ENCODE measurements at regions not wholly inside any gene's neighbourhood (a gene's known extent, or its start where the extent isn't known, plus 50 kb on each side); places are given as distances from the start of the nearest gene placed in this dataset.

GRCh38 chr14:65936342-65936975 lies 523.9 kb downstream of the FUT8 start:
- no peak for DNase-seq

GRCh38 chr14:65937079-65937959 lies 524.8 kb downstream of the FUT8 start:
- no peak for DNase-seq

DNA sequence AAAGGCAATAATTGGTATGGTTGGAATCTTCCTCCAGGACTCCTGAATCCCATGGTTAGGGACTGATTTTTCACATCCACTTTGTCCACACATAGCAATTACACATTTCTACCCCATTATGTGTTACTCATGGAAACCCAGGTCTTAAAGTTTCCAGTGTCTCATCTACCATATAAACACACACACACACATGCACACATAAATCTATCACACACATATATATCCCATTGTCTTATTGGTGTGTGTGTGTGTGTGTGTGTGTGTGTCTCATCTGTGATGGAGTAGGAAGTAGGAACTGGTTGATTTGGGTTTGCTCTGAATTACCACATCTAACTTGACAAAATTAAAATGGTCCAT lies 525.4 kb downstream of the FUT8 start:
- DNase-seq, result no peak

DNA sequence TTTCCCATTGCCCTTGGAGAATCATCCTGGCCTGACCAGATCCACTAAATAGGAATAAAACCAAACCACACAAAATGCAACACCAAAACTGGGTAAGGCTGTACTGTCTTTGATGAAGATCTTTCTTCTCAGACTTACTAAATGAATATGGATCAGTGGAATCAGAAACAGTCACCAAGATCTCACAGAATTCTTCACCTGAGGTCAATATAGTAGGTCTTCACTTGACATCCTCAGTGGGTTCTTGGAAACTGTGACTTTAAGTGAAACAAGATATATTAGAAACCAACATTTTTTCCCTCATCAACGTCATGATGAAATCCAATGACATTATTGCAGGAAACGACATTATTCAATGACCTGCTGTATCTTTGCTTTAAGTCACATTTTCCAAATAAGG lies 526.2 kb downstream of the FUT8 start:
- DNase-seq, result no peak

GRCh38 chr14:65939184-65939583 lies 526.7 kb downstream of the FUT8 start:
- no peak for DNase-seq

GRCh38 chr14:65940056-65940735 lies 527.7 kb downstream of the FUT8 start:
- DNase-seq, result no peak

- DNase-seq, result no peak
Observed at GRCh38 chr14:65941091-65941490, 528.6 kb downstream of the FUT8 start.

DNA sequence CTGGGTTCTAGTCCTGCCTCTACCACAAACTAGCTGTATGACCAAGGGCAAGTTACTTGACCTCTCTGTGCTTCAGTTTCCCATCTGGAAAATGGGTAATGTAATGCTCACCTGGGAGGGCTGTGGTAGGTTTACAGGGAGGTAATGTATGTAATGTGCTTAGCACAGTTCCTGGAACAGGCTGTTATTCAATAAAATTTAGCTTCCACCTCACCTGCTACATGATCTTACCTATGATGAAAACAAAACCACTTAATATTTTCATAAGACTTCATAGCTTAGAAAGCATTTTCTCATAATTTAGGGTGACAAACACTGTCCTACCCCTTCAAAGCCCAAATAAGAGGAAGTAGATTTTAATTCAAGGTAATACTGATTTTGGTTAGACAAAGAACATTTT lies 530.6 kb downstream of the FUT8 start:
- DNase-seq, result no peak

GRCh38 chr14:65943916-65944410 lies 531.4 kb downstream of the FUT8 start:
- no peak for DNase-seq

DNA sequence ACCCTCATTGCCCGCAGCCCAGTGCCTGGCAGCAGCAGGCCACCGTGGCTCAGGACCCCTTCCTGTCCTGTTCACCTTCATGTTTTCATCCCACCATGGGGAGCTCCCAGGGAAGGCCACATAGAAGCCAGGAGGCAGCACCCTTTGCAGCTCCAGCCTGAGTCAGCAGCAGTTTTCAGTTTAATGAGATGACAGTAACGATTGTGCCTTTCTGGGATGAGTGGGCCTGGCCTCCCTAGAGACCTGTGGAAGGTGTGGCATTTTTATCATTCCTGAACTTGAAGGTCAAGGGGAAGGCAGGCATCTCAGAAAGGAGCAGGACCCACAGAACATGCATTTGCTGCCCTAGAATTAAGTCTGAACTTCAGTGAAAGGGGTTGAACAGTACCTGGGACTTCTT lies 532.8 kb downstream of the FUT8 start:
- DNase-seq, result no peak

GRCh38 chr14:65946494-65946893 lies 534.0 kb downstream of the FUT8 start:
- DNase-seq, result no peak

DNA sequence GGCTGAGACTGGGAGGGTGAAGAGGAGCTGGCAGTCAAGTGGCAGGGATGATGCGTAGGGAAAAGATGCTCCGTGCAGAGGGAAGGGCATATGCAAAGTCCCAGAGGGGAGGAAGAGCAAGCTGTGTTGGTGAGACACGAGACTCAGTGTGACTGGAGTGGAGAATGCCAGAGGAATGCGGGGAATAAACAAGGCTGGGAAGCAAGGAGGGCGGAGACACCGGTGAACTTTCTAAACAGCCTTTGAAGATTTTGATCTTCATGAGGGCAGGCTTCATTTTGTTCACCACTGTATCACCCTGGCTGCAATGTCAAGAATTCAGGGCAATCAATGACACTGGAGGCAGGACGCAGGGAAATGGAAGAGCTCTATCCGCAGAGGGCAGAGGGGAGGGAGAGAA lies 535.8 kb downstream of the FUT8 start:
- DNase-seq, result no peak

- DNase-seq, result no peak
Observed at GRCh38 chr14:65949711-65950516, 536.3 kb upstream of the CCDC196 start.

GRCh38 chr14:65954942-65955341 lies 531.2 kb upstream of the CCDC196 start:
- no peak for DNase-seq

- DNase-seq, result no peak
Observed at GRCh38 chr14:65957631-65958205, 528.5 kb upstream of the CCDC196 start.

DNA sequence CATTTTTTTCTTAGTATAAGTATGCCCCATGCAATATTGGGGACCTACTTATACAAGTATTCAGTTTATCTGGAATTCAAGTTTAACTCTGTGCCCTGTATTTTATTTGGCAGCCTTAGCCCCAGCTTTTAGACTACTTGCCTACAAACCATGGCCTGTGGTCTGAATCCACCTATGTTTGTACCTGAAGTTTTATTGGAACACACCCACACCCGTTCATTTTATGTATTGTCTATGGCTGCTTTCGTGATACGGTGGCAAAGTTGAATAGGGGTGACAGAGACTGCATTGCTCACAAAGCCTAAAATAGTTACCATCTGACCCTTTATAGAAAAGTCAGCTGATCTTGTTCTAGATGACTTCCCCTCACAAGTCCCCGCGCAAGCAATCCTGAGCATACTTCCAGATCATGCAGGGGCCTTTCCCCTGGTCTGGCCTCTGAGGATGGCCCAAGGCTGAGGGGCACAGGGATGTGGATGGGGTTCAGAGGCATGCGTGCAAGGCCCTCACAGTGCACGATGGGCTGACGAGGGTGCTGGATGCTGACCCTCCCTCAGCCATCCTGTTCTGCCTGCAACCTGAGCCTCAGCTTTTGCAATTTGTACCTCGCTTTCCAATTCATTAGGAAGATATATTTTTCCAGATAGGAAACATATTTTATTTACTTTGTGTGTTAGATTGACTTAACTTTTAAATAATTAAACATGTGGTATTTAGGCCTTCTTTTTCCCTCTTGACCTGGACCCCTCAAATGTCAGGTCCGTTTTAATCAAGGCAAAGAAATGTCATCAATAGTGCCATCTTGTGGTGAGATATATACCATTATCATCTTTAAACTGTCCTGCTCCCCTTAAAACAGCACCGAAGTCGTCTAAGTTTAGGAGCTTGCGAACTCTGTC lies 527.3 kb upstream of the CCDC196 start:
- DNase-seq, result no peak

GRCh38 chr14:65959563-65960024 lies 526.6 kb upstream of the CCDC196 start:
- no peak for DNase-seq

DNA sequence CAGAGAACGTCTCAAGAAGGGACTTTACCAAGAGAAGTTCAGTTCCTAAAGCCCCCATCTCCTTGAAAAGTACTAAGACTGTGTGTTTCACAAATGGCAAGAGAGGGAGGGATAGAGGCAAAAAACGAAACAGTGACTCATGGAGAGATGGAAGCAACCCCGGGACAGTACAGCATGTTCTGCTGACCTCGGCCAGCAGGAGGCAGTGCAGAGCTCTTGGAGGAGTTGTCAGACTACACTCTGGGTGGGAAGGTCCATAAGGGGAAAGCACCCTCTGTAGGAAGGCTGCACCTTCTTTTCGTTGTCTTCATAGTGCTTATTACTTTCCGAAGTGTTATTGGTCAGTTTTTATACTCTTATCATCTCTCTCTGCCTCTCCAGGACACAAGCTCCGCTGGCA lies 525.2 kb upstream of the CCDC196 start:
- no peak for DNase-seq

DNA sequence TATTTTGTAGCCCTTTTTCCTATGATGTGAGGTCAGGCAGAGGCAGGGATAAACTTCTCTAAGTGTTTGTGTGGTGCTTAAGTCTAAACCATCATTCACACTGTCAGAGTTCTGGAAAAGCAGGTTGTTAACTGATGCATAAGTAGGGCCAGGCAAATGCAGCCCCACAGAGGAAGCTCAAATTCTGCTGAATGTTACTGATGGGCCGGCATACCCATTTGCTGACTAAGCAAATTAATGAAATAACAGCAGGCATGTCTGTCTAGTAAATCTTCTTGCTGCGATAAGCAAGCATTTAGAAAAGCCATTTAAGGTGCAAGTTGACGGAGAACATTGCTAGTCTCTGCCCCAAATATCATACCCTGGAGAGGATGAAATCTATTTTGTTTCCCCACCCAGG lies 523.2 kb upstream of the CCDC196 start:
- DNase-seq, result no peak

DNA sequence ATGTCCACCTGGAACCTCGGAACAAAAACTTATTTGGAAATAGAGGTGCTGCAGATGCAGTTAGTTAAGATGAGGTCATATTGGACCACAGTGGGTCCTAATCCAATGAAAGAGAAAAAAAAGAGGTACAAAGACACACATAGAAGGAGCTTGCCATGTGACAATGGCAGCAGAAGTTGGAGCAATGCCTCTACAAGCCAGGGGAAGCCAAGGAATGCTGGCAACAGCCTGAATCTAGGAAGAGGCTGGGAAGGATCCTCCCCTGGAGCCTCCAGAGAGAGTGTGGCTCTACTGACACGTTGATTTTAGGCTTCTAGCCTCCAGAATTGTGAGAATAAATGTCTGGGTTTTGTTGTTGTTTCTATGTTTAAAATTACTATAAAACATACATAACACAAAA lies 521.8 kb upstream of the CCDC196 start:
- no peak for DNase-seq

DNA sequence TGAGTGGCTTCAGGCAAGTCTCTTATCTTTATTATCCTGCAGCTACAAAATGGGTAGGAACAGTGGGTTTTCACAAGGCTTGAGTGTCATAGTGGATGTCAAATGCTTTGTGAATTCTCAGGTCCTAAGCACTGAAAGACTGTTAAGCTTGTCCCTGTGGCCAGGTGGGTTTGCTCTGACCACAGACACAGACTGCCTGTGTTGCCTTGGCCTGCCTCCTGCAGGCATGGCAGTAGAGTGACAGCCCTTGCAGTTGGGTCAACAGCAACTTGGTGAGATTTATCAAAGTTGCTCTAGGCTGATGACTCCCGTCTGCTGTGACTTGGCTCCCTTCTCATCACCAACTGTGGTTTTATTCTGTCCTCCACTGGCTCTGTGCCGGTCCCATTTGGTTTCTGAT lies 520.0 kb upstream of the CCDC196 start:
- no peak for DNase-seq

Measured in left kidney (tissue), 1 donor.